Mesenchymal stem cell (in vitro differentiated cells and primary cell): ENCODE measurements at regions not wholly inside any gene's neighbourhood (a gene's known extent, or its start where the extent isn't known, plus 50 kb on each side); places are given as distances from the start of the nearest gene placed in this dataset.

Source experiments
- DNase-seq: peaks from one replicate; pipeline ENCODE4 v3.0.0-alpha.2; 2013
- H2AFZ ChIP-seq: one replicate; pipeline ENCODE4 v1.6.1; 2013; ENCODE audit warnings: low read depth, mild to moderate bottlenecking, control low read depth, inconsistent platforms, low read length, moderate library complexity
- H2AK5ac ChIP-seq: 2 replicates; pipeline ENCODE4 v1.6.1; 2013; ENCODE audit warnings: low read length, moderate library complexity, mild to moderate bottlenecking, inconsistent platforms; ENCODE audit not compliant: severe bottlenecking
- H2BK120ac ChIP-seq: one replicate; pipeline ENCODE4 v1.6.1; 2013; ENCODE audit warnings: low read depth, mild to moderate bottlenecking, inconsistent platforms, low read length, moderate library complexity
- H2BK12ac ChIP-seq, 2 experiments: one replicate each; pipeline ENCODE4 v1.6.1; 2013; ENCODE audit warnings: inconsistent platforms in 2 of 2, low read length in 2 of 2, mild to moderate bottlenecking in 2 of 2, moderate library complexity in 2 of 2, control low read depth in 1 of 2
- H2BK15ac ChIP-seq: one replicate; pipeline ENCODE4 v1.6.1; 2013; ENCODE audit warnings: mild to moderate bottlenecking, low read depth, inconsistent platforms; ENCODE audit not compliant: poor library complexity, severe bottlenecking
- H2BK5ac ChIP-seq: 2 replicates; pipeline ENCODE4 v1.6.1; 2013; ENCODE audit warnings: low read depth, mild to moderate bottlenecking, low read length, control low read depth, inconsistent platforms; ENCODE audit not compliant: poor library complexity, severe bottlenecking
- H3K14ac ChIP-seq, 2 experiments: one replicate each; pipeline ENCODE4 v1.6.1; 2013; ENCODE audit warnings: inconsistent platforms in 2 of 2, low read length in 2 of 2, control low read depth in 1 of 2, mild to moderate bottlenecking in 1 of 2, moderate library complexity in 1 of 2
- H3K18ac ChIP-seq, 2 experiments: one replicate each; pipeline ENCODE4 v1.6.1; 2013; ENCODE audit warnings: inconsistent platforms in 2 of 2, low read length in 2 of 2, control low read depth in 1 of 2, low read depth in 1 of 2, mild to moderate bottlenecking in 1 of 2
- H3K23ac ChIP-seq, 2 experiments: one replicate each; pipeline ENCODE4 v1.6.1; 2013; ENCODE audit warnings: inconsistent platforms in 2 of 2, low read length in 2 of 2, mild to moderate bottlenecking in 2 of 2, moderate library complexity in 2 of 2, control low read depth in 1 of 2
- H3K27ac ChIP-seq: 2 replicates; pipeline ENCODE4 v1.5.1; 2013; ENCODE audit warnings: mild to moderate bottlenecking, moderate library complexity, low read length, control low read depth, inconsistent platforms; ENCODE audit not compliant: poor library complexity, severe bottlenecking
- H3K27me3 ChIP-seq, 2 experiments: 2 replicates each; pipeline versions ENCODE4 v1.6.1 to v1.7.0; 2013; ENCODE audit warnings: low read length in 2 of 2, mild to moderate bottlenecking in 2 of 2, moderate library complexity in 2 of 2, control low read depth in 1 of 2, inconsistent platforms in 1 of 2; ENCODE audit not compliant: control insufficient read depth in 1 of 2, insufficient read depth in 1 of 2
- H3K36me3 ChIP-seq, 2 experiments: 2 replicates each; pipeline versions ENCODE4 v1.6.1 to v1.7.0; 2013; ENCODE audit warnings: low read length in 2 of 2, control low read depth in 1 of 2, inconsistent platforms in 1 of 2, low read depth in 1 of 2, mild to moderate bottlenecking in 1 of 2; ENCODE audit not compliant: insufficient read depth in 2 of 2, control insufficient read depth in 1 of 2
- H3K4ac ChIP-seq, 2 experiments: one replicate each; pipeline ENCODE4 v1.6.1; 2013; ENCODE audit warnings: inconsistent platforms in 2 of 2, low read length in 2 of 2, mild to moderate bottlenecking in 2 of 2, moderate library complexity in 2 of 2, control low read depth in 1 of 2, low read depth in 1 of 2
- H3K4me1 ChIP-seq: 2 replicates; pipeline ENCODE4 v1.6.1; 2013; ENCODE audit warnings: low read depth, low read length, control low read depth; ENCODE audit not compliant: control insufficient read depth, insufficient read depth
- H3K4me2 ChIP-seq: 2 replicates; pipeline ENCODE4 v1.6.1; 2013; ENCODE audit warnings: low read length, mild to moderate bottlenecking, inconsistent platforms; ENCODE audit not compliant: poor library complexity, severe bottlenecking
- H3K4me3 ChIP-seq, 2 experiments: 2 replicates each; pipeline versions ENCODE4 v1.5.1 to v1.7.0; 2013; ENCODE audit warnings: low read length in 2 of 2, mild to moderate bottlenecking in 2 of 2, control low read depth in 1 of 2, low read depth in 1 of 2; ENCODE audit not compliant: insufficient read depth in 1 of 2
- H3K79me1 ChIP-seq: replicated peaks from 2 replicates; pipeline ENCODE4 v1.6.1; 2013; ENCODE audit warnings: mild to moderate bottlenecking, control low read depth, low read length, inconsistent platforms; ENCODE audit not compliant: poor library complexity, severe bottlenecking
- H3K9ac ChIP-seq: 2 replicates; pipeline ENCODE4 v1.7.0; 2013; ENCODE audit warnings: mild to moderate bottlenecking, low read length, moderate library complexity
- H3K9me3 ChIP-seq: 2 replicates; pipeline ENCODE4 v1.7.0; 2013; ENCODE audit warnings: mild to moderate bottlenecking, low read length; ENCODE audit not compliant: control insufficient read depth
- H4K8ac ChIP-seq: one replicate; pipeline ENCODE4 v1.6.1; 2013; ENCODE audit warnings: inconsistent platforms, mild to moderate bottlenecking, low read length, moderate library complexity
- H4K91ac ChIP-seq: one replicate; pipeline ENCODE4 v1.6.1; 2013; ENCODE audit warnings: mild to moderate bottlenecking, low read length, inconsistent platforms
- WGBS: methylation state at CpG from one replicate; pipeline ENCODE4 v1.1.7; 2013; ENCODE audit warnings: mixed read lengths; 5-methylcytosine and 5-hydroxymethylcytosine counted together

DNA sequence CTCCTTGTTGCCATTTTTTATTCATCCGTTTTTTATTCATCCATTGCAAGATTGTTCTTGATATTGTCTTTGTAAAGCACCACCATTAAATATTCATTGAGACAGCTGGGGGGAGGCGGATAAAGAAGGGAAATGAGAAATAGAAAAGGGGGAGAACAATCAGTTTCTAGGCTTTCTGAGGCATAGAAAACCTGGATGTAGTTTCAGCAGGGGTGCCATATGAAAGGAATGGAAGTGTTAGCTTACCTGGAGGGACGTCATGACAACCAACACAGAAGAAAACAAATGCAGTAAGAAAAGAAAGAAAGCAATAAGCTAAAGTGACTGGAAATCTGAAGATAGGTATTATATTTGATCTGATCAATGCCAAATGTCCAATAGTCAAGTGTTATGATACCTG lies 276.1 kb downstream of the GASK1B start:
- Histone ChIP-seq H2AK5ac (no peak overlapping the region), H4K8ac (no peak overlapping the region), H4K91ac (no peak overlapping the region), H2BK12ac (no peak overlapping the region), H3K9me3 (no peaks in the 10 kb centered on the region), H3K9ac (no peak overlapping the region), H3K18ac (no peak overlapping the region), H2BK120ac (no peak overlapping the region), H3K27me3 (no peaks in the 10 kb centered on the region), H3K4ac (no peak overlapping the region), H2BK15ac (no peak overlapping the region), H3K4me1 (peaks cover 2% of the 10 kb centered on the region), H2AFZ (no peak overlapping the region), H2BK5ac (no peak overlapping the region), H3K79me1 (no peaks in the 10 kb centered on the region), H3K4me2 (no peak overlapping the region), H3K14ac (no peak overlapping the region), H3K4me3 (no peak overlapping the region), H3K36me3 (no peaks in the 10 kb centered on the region), H3K27ac (no peak overlapping the region), H3K23ac (no peak overlapping the region)
- no peak for DNase-seq
- 64% methylated on average over 2 of the region's 3 CpGs for WGBS

DNA sequence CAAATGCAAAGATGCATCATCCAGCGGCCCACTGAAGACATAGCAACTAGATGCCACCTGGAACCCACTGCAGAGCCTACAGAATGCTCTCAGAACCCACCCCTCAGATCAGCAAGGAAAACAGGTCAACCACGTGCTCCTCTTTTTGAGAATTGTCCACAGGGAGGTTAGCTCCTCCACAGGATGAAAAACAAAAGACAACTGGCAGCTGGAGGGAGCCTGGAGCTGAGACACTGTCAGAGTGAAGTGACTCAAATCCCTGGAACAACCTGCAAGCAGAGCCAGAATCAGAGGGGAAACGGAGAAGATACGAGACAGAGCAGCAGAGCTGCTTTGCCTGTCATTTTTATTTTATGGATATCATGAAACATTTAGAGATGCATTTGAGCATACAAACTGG lies 277.6 kb downstream of the GASK1B start:
- peaks cover 2% of the 10 kb centered on the region for H3K4me1 ChIP-seq
- no peak overlapping the region for H3K4ac ChIP-seq
- no peak overlapping the region for H3K4me3 ChIP-seq
- no peak overlapping the region for H3K27ac ChIP-seq
- H3K18ac ChIP-seq: no peak overlapping the region
- no peak overlapping the region for H3K9ac ChIP-seq
- no peaks in the 10 kb centered on the region for H3K27me3 ChIP-seq
- no peak overlapping the region for H3K4me2 ChIP-seq
- H3K14ac ChIP-seq: no peak overlapping the region
- no peak overlapping the region for H2BK120ac ChIP-seq
- no peak overlapping the region for H2AK5ac ChIP-seq
- 74% methylated on average over 4 of the region's 4 CpGs for WGBS
- no peak overlapping the region for H4K8ac ChIP-seq
- H2BK15ac ChIP-seq: no peak overlapping the region
- no peak overlapping the region for H2BK12ac ChIP-seq
- H2AFZ ChIP-seq: no peak overlapping the region
- DNase-seq: no peak
- H3K36me3 ChIP-seq: no peaks in the 10 kb centered on the region
- H3K79me1 ChIP-seq: no peaks in the 10 kb centered on the region
- H4K91ac ChIP-seq: no peak overlapping the region
- H2BK5ac ChIP-seq: no peak overlapping the region
- no peak overlapping the region for H3K23ac ChIP-seq
- no peaks in the 10 kb centered on the region for H3K9me3 ChIP-seq

DNA sequence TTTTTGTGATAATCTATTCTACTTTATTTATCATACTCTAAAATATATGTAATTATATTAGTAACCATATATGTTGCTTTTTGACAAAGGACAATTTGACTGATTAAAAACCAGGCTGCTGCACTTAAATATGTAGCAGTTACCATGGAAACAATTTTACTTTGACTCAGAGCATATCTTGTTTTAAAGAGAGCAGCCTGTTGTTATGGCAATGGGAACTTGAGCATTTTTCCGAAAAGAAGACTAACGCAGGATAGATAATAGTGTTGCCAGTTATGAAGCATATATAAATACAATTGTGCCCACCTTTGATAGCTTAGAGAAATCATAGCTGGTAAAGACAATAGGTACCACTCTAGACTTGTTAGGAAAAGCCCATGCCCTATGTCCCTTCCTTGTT lies 283.0 kb downstream of the GASK1B start:
- H3K14ac ChIP-seq: no peak overlapping the region
- no peaks in the 10 kb centered on the region for H3K27me3 ChIP-seq
- no peak overlapping the region for H3K9ac ChIP-seq
- no peak overlapping the region for H2BK12ac ChIP-seq
- no peak overlapping the region for H2BK15ac ChIP-seq
- H2AK5ac ChIP-seq: no peak overlapping the region
- no peak overlapping the region for H2AFZ ChIP-seq
- H3K23ac ChIP-seq: no peak overlapping the region
- WGBS: 100% methylated on average over 2 of the region's 2 CpGs
- H3K4me2 ChIP-seq: no peak overlapping the region
- H3K4me3 ChIP-seq: no peak overlapping the region
- H4K8ac ChIP-seq: no peak overlapping the region
- no peak for DNase-seq
- no peak overlapping the region for H4K91ac ChIP-seq
- H3K4ac ChIP-seq: no peak overlapping the region
- H2BK120ac ChIP-seq: no peak overlapping the region
- H3K27ac ChIP-seq: no peak overlapping the region
- H3K4me1 ChIP-seq: no peaks in the 10 kb centered on the region
- no peak overlapping the region for H3K18ac ChIP-seq
- H3K79me1 ChIP-seq: no peaks in the 10 kb centered on the region
- no peak overlapping the region for H2BK5ac ChIP-seq
- no peaks in the 10 kb centered on the region for H3K9me3 ChIP-seq
- no peaks in the 10 kb centered on the region for H3K36me3 ChIP-seq

DNA sequence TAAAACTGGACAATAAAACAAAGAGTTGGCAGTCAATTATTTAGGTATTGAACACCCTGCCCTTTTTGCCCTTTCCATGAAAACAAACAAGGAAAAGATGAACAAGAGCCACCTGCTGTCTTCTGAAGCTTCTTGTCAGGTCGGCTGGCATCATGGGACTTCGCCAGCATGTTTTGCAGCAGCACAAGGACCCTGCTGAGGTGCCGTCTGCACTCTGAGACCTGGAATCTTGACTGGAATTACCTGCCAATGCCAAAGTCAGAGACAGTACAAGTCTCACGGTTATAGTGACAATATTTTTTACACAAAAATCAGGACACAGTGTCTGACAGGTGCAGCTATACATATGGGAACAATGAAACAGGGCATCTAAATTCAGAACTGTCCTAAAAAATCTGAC lies 284.5 kb downstream of the GASK1B start:
- Histone ChIP-seq H3K18ac (peak overlapping the region in 1 of 2 experiments; percentile 21), H2BK12ac (no peak overlapping the region), H3K9me3 (no peaks in the 10 kb centered on the region), H2AFZ (no peak overlapping the region), H4K91ac (no peak overlapping the region), H2BK5ac (no peak overlapping the region), H3K27me3 (no peaks in the 10 kb centered on the region), H3K4me3 (no peak overlapping the region), H3K14ac (no peak overlapping the region), H3K27ac (no peak overlapping the region), H3K79me1 (no peaks in the 10 kb centered on the region), H2BK15ac (no peak overlapping the region), H2BK120ac (no peak overlapping the region), H3K36me3 (no peaks in the 10 kb centered on the region), H3K4ac (no peak overlapping the region), H3K4me1 (no peaks in the 10 kb centered on the region), H2AK5ac (no peak overlapping the region), H3K4me2 (no peak overlapping the region), H3K23ac (no peak overlapping the region), H4K8ac (no peak overlapping the region), H3K9ac (no peak overlapping the region)
- WGBS: 80% methylated on average over 4 of the region's 4 CpGs
- no peak for DNase-seq
